BE2C (cell line): ENCODE measurements at regions not wholly inside any gene's neighbourhood (a gene's known extent, or its start where the extent isn't known, plus 50 kb on each side); places are given as distances from the start of the nearest gene placed in this dataset.

Experiments used
- DNase-seq: peaks from one replicate; pipeline ENCODE4 v3.0.0-alpha.2; 2020
- H3K27me3 ChIP-seq: fragments of 250-450 bp; sonication (Bioruptor Pico); 2 replicates; pipeline ENCODE4 v1.5.1; 2020; ENCODE audit warnings: mild to moderate bottlenecking
- H3K36me3 ChIP-seq: fragments of 250-450 bp; sonication (Bioruptor Pico); 2 replicates; pipeline ENCODE4 v1.5.1; 2020; ENCODE audit warnings: mild to moderate bottlenecking
- H3K4me1 ChIP-seq: fragments of 250-450 bp; sonication (Bioruptor Pico); 2 replicates; pipeline ENCODE4 v1.5.1; 2020
- H3K4me3 ChIP-seq: 2 replicates; pipeline ENCODE4 v1.5.1; 2011; ENCODE audit warnings: low read depth, low read length
- H3K9me3 ChIP-seq: fragments of 250-450 bp; sonication (Bioruptor Pico); 2 replicates; pipeline ENCODE4 v1.5.1; 2020
- TF ChIP-seq, protein P1 (sequence below): IDR thresholded peaks from 2 replicates; pipeline ENCODE4 v1.5.1; 2012; ENCODE audit warnings: mild to moderate bottlenecking, low read depth, low read length

DNA sequence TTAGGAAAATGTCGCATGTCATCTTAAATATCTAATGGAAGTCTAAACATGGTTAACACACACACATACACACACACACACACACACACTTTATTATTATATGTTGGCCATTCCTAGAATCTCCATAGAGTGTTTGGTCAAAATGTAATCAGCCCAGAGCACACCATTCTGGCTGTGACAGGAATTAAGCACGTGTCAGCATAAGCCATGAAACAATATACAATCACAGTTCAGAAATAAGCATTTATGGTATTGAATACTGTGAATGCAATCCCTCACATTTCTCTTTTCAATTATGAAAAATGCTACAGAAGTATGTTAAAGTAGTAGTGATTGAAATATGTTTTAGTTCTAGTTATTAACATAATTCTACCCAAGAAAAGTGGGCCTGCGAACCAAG lies 611.6 kb downstream of the PRELID2 start:
- TF ChIP-seq, protein P1, sequence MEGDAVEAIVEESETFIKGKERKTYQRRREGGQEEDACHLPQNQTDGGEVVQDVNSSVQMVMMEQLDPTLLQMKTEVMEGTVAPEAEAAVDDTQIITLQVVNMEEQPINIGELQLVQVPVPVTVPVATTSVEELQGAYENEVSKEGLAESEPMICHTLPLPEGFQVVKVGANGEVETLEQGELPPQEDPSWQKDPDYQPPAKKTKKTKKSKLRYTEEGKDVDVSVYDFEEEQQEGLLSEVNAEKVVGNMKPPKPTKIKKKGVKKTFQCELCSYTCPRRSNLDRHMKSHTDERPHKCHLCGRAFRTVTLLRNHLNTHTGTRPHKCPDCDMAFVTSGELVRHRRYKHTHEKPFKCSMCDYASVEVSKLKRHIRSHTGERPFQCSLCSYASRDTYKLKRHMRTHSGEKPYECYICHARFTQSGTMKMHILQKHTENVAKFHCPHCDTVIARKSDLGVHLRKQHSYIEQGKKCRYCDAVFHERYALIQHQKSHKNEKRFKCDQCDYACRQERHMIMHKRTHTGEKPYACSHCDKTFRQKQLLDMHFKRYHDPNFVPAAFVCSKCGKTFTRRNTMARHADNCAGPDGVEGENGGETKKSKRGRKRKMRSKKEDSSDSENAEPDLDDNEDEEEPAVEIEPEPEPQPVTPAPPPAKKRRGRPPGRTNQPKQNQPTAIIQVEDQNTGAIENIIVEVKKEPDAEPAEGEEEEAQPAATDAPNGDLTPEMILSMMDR = no peak
- Histone ChIP-seq H3K4me3 (no peak overlapping the region), H3K27me3 (no peaks in the 10 kb centered on the region), H3K36me3 (no peaks in the 10 kb centered on the region), H3K9me3 (no peaks in the 10 kb centered on the region; the same call in 1 of the 2 replicates), H3K4me1 (no peaks in the 10 kb centered on the region)
- no peak for DNase-seq

DNA sequence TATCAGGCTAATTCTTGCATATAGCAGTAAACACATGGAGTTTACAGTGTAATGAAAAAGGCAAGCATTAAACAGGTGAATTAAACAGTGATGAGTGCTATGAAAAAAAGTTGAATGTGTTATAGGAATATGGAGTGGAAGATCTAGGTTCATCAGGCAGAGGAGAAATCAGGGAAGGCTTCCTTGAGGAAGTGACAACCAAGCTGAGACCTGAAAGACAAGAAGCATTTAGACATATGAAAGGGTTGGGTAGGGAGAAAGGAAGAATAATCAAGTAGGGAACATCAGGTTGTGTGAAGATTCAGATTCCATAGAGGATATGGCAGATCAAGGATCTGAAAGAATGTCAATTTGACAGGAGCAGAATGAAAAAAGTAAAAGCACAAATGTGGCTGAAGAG lies 612.5 kb downstream of the PRELID2 start:
- Histone ChIP-seq H3K9me3 (no peaks in the 10 kb centered on the region; the same call in 1 of the 2 replicates), H3K4me3 (no peak overlapping the region), H3K4me1 (no peaks in the 10 kb centered on the region), H3K27me3 (no peaks in the 10 kb centered on the region), H3K36me3 (no peaks in the 10 kb centered on the region)
- DNase-seq = no peak
- TF ChIP-seq, protein P1 = no peak

DNA sequence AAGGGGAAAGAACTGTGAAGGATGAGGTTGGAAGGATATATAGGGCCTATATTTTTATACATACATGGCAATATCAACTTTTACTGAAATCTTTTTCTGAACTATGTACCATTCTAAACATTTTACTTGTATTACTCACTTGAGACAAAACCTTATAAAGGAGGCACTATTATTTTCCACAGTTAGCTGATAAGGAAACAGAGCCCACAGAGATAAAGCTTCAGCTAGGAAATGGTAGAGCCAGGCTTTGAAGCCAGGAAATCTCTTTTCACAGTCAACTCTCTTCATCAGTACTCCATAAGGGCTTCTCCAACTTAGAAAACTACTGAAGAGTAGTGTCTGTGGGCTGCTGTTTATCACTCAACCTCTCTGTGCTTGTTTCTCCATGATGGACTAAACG lies 613.7 kb downstream of the PRELID2 start:
- TF ChIP-seq, protein P1 = no peak
- no peak for DNase-seq
- Histone ChIP-seq H3K4me1 (no peaks in the 10 kb centered on the region), H3K36me3 (no peaks in the 10 kb centered on the region), H3K4me3 (no peak overlapping the region), H3K27me3 (no peaks in the 10 kb centered on the region), H3K9me3 (no peaks in the 10 kb centered on the region; the same call in 1 of the 2 replicates)

DNA sequence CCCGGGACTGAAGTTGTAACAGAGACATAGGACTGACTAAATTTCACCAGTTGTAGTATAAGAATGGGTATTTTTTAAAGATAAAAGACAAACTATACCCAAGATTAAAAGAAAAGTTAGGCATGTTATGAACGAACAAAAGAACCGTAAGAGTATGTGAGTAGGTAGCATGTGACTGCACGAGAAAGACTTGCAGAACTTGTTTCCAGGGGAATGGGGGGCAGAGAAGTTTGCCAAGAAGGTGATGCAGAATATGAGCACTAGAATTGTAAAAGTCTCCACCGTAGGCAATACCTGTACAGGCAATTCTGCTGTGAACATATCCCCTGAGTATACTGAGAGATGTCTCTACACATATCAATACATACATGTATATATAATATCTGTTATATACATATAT lies 614.7 kb downstream of the PRELID2 start:
- no peak overlapping the region for H3K4me3 ChIP-seq
- H3K27me3 ChIP-seq = no peaks in the 10 kb centered on the region
- H3K36me3 ChIP-seq = no peaks in the 10 kb centered on the region
- no peaks in the 10 kb centered on the region for H3K4me1 ChIP-seq
- TF ChIP-seq, protein P1 = no peak
- no peak for DNase-seq
- H3K9me3 ChIP-seq = no peaks in the 10 kb centered on the region; the same call in none of the 2 replicates

DNA sequence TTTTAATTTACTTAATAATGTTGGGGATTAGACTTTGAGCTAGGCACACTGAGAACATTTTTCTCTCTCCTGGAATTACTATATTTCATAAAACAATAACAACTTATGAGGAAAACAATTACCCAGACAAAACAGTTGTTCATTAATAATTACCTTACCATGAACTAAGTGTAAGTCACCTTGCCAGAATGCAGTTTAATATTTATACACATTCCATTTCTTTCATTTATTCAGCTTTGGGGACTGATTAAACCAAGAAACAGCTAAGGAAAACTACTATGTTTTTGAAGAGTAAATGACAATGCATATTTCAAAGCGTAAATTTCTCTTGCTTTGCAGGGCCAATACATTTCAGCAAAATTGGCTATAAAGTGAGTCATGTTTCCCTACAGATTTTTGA lies 616.2 kb downstream of the PRELID2 start:
- Histone ChIP-seq H3K36me3 (no peaks in the 10 kb centered on the region), H3K4me1 (no peaks in the 10 kb centered on the region), H3K27me3 (no peaks in the 10 kb centered on the region), H3K9me3 (no peaks in the 10 kb centered on the region; the same call in 1 of the 2 replicates), H3K4me3 (no peak overlapping the region)
- DNase-seq = no peak
- TF ChIP-seq, protein P1 = no peak

DNA sequence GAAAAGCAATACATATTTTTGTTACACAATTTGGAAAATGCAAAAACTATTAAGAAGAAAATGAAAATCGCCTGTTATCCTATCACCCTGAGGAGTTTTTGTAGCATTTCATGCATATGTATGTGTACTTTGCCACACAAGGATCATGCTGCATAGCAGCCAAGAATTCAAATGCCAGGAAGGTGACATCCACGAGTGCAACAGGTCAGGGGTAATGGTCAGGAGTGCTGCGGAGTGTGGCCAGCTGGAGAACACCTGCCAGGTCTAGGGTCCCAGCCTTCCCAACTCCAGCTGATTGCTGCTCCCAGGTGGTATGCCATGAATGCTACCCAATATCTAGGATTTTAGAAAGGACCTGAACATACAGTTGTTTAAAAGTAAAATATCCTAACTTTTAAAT lies 617.1 kb downstream of the PRELID2 start:
- no peak for DNase-seq

More for the DNA sequence above, 617.1 kb downstream of the PRELID2 start:
- no peaks in the 10 kb centered on the region; the same call in 1 of the 2 replicates for H3K9me3 ChIP-seq
- no peaks in the 10 kb centered on the region for H3K27me3 ChIP-seq
- no peak overlapping the region for H3K4me3 ChIP-seq
- H3K4me1 ChIP-seq = no peaks in the 10 kb centered on the region
- H3K36me3 ChIP-seq = no peaks in the 10 kb centered on the region
- TF ChIP-seq, protein P1 = no peak
